ENCODE measurements at regions not wholly inside any gene's neighbourhood (a gene's known extent, or its start where the extent isn't known, plus 50 kb on each side); places are given as distances from the start of the nearest gene placed in this dataset.

GRCh38 chr1:89457046-89457445 lies 67.6 kb upstream of the LRRC8B start:
- TF ChIP-seq, protein P1, sequence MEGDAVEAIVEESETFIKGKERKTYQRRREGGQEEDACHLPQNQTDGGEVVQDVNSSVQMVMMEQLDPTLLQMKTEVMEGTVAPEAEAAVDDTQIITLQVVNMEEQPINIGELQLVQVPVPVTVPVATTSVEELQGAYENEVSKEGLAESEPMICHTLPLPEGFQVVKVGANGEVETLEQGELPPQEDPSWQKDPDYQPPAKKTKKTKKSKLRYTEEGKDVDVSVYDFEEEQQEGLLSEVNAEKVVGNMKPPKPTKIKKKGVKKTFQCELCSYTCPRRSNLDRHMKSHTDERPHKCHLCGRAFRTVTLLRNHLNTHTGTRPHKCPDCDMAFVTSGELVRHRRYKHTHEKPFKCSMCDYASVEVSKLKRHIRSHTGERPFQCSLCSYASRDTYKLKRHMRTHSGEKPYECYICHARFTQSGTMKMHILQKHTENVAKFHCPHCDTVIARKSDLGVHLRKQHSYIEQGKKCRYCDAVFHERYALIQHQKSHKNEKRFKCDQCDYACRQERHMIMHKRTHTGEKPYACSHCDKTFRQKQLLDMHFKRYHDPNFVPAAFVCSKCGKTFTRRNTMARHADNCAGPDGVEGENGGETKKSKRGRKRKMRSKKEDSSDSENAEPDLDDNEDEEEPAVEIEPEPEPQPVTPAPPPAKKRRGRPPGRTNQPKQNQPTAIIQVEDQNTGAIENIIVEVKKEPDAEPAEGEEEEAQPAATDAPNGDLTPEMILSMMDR (IDR thresholded peaks at IDR 0.05): no peak
- DNase-seq (ENCODE audit: low spot score): no peak
- Histone ChIP-seq H3K27ac (no peak overlapping the region), H3K4me3 (no peak overlapping the region)

GRCh38 chr1:89459081-89459480 lies 65.5 kb upstream of the LRRC8B start:
- no peak for DNase-seq (ENCODE audit: low spot score)
- H3K4me3 ChIP-seq: no peak overlapping the region
- TF ChIP-seq, protein P1 (IDR thresholded peaks at IDR 0.05): no peak
- H3K27ac ChIP-seq: no peak overlapping the region

DNA sequence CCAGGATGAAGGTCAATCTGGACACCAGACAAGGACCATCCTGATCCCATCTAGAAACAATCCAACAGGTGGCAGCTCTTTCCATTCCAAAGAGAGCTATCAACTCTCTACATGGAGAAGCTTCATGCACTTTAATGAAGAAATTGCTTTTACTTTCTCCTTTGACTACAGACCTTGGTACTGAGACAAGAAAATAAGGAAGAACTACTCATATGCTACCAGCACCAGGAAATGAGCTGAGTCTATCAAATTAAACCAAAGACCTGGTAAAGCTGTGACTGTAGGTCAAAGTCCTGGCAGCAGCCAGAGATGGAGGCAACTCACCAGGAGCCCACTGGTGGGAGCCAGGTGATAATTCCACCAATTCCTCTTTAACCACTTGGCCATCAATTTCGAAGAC lies 64.3 kb upstream of the LRRC8B start:
- TF ChIP-seq, protein P1 (IDR thresholded peaks at IDR 0.05): no peak
- no peak overlapping the region for H3K4me3 ChIP-seq
- H3K27ac ChIP-seq: no peak overlapping the region
- DNase-seq (ENCODE audit: low spot score): no peak

- TF ChIP-seq, protein P1 (IDR thresholded peaks at IDR 0.05): no peak
- H3K4me3 ChIP-seq: no peak overlapping the region
- no peak for DNase-seq (ENCODE audit: low spot score)
- H3K27ac ChIP-seq: no peak overlapping the region
These were observed 62.4 kb upstream of the LRRC8B start for GRCh38 chr1:89462250-89462649.

DNA sequence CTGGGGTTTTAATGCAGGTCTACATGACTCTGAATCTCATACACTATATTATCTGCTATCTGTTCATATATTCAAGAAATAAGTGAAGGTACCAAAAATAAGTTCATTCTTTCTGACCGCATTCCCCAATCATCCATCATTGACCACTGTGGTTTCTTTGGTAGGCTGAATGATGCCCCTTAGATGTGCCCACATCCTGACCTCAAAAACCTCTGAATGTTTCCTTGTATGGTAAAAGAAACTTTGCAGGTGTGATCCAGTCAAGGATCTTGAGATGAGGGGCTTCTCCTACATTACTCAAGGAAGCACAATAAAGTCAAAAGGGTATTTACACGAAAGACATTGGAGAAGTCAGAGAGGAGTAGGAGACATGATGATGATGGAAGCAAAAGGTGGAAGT lies 60.6 kb upstream of the LRRC8B start:
- H3K4me3 ChIP-seq: no peak overlapping the region
- no peak overlapping the region for H3K27ac ChIP-seq
- TF ChIP-seq, protein P1 (IDR thresholded peaks at IDR 0.05): no peak
- DNase-seq (ENCODE audit: low spot score): no peak

GRCh38 chr1:89465201-89465600 lies 59.4 kb upstream of the LRRC8B start:
- H3K27ac ChIP-seq: no peak overlapping the region
- TF ChIP-seq, protein P1 (IDR thresholded peaks at IDR 0.05): no peak
- DNase-seq (ENCODE audit: low spot score): no peak
- no peak overlapping the region for H3K4me3 ChIP-seq

DNA sequence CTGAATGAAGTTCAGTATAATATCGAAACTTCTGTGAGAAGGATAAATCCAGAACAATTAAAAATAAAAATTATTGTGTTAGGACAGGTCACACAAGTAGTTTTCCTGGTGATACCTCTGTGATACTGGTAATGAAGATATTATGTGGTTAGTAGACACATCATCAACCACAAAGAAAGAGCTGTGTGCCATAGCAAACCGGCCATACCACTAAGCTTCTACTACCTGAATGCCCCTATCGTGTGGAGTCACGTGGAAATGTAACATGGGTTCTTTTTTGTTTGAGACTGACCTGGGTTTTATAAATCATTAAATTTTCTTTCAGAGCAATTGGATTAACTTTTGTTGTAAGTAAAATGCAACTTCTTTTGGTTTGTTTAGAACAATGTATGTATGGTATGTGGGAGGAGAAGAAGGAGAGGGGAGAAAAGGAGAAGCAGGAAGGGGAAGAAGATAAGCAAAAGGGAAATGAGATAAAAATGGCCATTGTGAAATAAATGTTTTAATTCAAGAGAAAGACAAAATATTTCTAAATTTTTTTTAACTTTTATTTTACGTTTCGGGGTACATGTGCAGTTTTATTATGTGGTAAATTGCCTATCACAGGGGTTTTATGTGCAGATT lies 58.2 kb upstream of the LRRC8B start:
- no peak for DNase-seq (ENCODE audit: low spot score)
- TF ChIP-seq, protein P1 (IDR thresholded peaks at IDR 0.05): no peak
- H3K4me3 ChIP-seq: no peak overlapping the region
- H3K27ac ChIP-seq: no peak overlapping the region

All from coronary artery (tissue), 2 donors.